IPS-18c (cell line): ENCODE measurements at regions not wholly inside any gene's neighbourhood (a gene's known extent, or its start where the extent isn't known, plus 50 kb on each side); places are given as distances from the start of the nearest gene placed in this dataset.
"Not testable (repeated sequence)": the region's sequence is repeated elsewhere in the genome, so short reads cannot be mapped to it uniquely, and the experiment has no call there.

Source experiments
- H3K4me3 ChIP-seq: 2 replicates; pipeline ENCODE4 v1.7.0; 2013; ENCODE audit warnings: low read depth, mild to moderate bottlenecking, low read length, moderate library complexity; ENCODE audit not compliant: insufficient read depth
- H3K9me3 ChIP-seq: one replicate; pipeline ENCODE4 v1.6.1; 2013; ENCODE audit warnings: mild to moderate bottlenecking, low read length, moderate library complexity; ENCODE audit not compliant: control insufficient read depth, insufficient read depth

DNA sequence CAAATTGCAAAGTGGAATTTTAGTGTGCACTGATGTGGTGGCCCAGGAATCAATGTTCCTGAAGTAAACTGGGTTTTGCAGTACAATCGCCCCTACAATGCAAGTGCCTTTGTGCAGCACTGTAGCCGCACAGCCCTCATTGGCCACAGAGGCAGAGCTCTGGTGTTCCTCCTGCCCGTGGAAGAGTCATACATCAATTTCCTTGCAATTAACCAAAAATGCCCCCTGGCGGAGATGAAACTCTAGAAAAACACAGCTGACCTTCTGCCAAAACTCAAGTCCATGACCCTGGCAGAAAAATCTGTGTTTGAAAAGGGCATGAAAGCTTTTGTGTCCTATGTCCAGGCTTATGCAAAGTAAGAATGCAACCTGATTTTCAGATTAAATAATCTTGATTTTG lies 117.9 kb upstream of the PRB2 start:
- no peak overlapping the region for H3K4me3 ChIP-seq
- H3K9me3 ChIP-seq = no peaks in the 10 kb centered on the region

DNA sequence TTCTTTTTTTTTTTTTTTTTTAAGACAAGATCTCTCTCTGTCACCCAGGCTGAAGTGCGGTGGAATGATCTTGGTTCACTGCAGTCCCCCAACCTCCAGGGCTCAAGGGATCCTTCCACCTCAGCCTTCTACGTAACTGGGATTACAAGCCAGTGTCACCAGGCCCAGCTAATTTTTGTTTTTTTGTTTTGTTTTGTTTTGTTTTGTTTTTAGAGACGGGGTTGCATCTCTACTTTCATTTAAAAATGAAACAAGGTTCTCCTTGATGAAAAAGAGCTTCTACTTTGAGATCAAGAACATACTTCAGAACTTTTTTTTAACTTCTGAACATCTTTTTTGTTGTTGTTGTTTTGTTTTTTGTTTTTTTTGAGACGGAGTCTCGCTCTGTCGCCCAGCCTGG lies 121.7 kb upstream of the PRB2 start:
- H3K4me3 ChIP-seq = no peak overlapping the region
- no peaks in the 10 kb centered on the region for H3K9me3 ChIP-seq

GRCh38 chr12:11524446-11524845 lies 125.0 kb upstream of the ETV6 start:
- no peaks in the 10 kb centered on the region for H3K9me3 ChIP-seq
- no peak overlapping the region for H3K4me3 ChIP-seq

DNA sequence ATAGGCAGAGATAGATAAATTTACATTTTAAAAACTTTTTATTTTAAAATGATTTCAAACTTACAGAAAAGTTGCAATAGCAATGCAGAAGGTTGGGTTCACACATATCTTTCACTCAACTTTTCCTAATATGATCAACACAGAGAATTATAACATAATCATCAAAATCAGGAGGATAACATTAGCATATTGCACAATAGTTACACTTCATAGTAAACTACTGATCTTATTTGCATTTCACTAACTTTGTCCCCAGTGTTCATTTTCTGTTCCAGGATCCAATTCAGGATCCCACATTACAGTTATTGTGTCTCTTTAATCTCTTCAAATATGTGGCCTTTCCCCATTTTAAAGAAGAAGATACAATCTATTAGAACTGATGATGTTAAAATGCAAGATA lies 115.4 kb upstream of the ETV6 start:
- Histone ChIP-seq H3K4me3 (no peak overlapping the region), H3K9me3 (no peaks in the 10 kb centered on the region)

GRCh38 chr12:11535127-11535526 lies 114.3 kb upstream of the ETV6 start:
- H3K9me3 ChIP-seq = no peaks in the 10 kb centered on the region
- H3K4me3 ChIP-seq = no peak overlapping the region

DNA sequence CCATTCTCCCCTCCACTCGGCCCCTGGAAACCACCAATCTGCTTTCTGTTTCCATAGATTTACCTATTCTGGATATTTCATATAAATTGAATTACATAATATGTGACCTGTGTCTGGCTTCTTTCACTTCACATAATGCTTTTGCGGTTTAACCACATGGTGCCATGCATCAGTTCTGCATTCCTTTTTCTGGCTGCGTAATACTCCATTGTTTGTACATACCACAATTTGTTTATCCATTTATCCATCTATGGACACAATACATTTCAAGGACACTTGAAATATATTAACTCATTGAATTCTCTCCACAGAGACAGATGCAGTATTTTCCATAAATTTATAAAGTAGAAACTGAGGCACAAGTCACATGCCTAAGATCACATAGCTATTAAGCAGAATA lies 110.3 kb upstream of the ETV6 start:
- H3K4me3 ChIP-seq = no peak overlapping the region
- no peaks in the 10 kb centered on the region for H3K9me3 ChIP-seq

GRCh38 chr12:11540156-11540555 lies 109.3 kb upstream of the ETV6 start:
- Histone ChIP-seq H3K9me3 (no peaks in the 10 kb centered on the region), H3K4me3 (no peak overlapping the region)

DNA sequence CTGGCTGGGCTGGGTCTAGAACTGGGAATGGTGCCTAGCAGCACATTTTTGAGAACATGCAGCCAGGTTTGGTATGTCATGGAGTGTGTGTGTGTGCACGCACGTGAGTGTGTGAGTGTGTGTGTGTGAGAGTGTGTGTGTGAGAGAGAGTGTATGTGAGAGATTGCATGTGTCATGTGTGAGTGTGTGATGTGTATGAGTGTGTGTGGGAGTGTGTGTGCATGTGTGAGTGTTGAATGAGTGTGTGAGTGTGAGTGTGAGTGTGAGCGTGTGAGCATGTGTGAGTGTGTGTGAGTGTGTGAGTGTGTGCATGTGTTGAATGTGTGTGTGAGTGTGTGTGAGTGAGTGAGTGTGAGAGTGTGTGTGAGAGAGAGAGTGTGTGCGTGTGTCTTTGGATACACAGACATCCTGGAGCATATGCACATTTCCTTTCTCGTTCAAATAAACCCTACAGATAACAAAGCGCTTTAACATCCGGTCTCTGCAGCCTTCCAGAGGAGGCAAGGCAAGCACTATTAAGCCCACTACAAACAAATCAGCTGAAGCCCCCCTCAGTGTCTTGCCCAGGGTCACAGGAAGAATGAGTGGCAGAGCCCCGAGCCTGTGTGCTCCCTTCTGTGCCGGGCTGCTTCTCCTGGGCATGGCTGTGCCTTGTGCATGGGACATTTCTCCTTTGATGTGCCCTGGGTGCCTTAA lies 108.7 kb upstream of the ETV6 start:
- Histone ChIP-seq H3K4me3 (no peak overlapping the region), H3K9me3 (no peaks in the 10 kb centered on the region)

- Histone ChIP-seq H3K9me3 (no peaks in the 10 kb centered on the region), H3K4me3 (no peak overlapping the region)
These were observed 106.9 kb upstream of the ETV6 start for GRCh38 chr12:11542599-11542998.

- Histone ChIP-seq H3K4me3 (no peak overlapping the region), H3K9me3 (no peaks in the 10 kb centered on the region)
These were observed 105.9 kb upstream of the ETV6 start for GRCh38 chr12:11543457-11544158.

DNA sequence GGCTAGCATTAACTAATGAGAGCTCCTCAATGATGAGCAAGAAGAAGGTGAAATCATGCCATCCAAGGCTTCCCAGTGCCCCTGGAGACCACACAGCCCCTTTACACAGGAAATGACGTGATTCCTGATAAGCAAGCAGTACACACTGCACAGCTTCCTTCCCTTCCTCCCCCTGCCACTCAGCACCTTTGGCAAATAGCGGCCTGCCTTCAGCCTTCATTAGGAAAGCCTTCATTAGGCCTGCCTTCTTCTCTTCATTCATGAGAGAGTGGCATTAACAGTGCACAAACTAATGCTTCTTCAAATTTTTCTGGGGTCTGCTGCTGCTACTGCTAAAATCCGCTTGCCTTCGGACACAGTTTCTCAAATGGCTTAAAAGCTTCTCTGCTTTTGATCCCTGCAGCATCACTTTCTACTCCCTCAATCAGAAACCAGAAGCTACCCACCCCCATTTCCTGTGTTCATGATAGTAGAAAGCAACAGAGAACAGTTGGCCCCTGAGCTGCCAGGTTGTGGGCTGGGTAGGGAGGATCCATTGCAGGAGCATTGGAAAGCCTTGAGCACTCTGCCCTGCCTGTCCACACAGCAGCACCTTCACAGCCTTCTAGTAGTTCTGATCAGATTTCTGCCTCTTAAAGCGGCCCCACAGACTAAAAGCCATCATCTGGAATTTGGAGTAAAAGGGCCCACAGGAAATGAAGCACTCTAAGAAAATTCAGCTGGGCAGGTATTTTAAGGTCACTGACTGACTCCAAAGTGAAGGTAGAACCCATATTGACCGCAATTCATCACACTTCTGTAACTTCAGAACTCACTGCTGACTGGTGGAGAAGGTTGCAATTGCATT lies 103.8 kb upstream of the ETV6 start:
- H3K4me3 ChIP-seq = no peak overlapping the region

GRCh38 chr12:11546582-11547270 lies 102.7 kb upstream of the ETV6 start:
- H3K9me3 ChIP-seq, H3K4me3 ChIP-seq: not testable (repeated sequence)

More for the DNA sequence above, 103.8 kb upstream of the ETV6 start:
- H3K9me3 ChIP-seq = no peaks in the 10 kb centered on the region

- H3K4me3 ChIP-seq = not testable (repeated sequence)
These were observed 102.2 kb upstream of the ETV6 start for GRCh38 chr12:11547271-11547646.

DNA sequence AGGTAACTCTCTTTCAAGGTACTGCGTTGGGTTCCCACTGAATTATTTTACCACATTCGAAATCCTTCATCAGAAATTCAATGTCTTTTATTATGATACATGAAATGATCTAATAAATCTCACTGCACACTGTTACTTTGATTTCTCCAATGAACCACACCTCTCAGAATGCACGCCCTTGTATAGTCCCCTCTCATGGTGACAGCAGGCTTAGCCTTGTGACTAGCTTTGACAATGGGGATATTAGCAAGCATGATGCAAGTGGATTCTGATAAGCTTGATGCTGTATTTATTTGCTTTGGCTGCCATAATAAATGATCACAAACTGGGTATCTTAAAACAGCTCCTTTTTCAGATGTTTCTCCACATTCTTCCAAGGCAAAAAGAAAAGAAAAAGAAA lies 100.4 kb upstream of the ETV6 start:
- H3K4me3 ChIP-seq = no peak overlapping the region
- H3K9me3 ChIP-seq = no peaks in the 10 kb centered on the region

More at GRCh38 chr12:11547271-11547646, 102.2 kb upstream of the ETV6 start:
- H3K9me3 ChIP-seq = not testable (repeated sequence)

DNA sequence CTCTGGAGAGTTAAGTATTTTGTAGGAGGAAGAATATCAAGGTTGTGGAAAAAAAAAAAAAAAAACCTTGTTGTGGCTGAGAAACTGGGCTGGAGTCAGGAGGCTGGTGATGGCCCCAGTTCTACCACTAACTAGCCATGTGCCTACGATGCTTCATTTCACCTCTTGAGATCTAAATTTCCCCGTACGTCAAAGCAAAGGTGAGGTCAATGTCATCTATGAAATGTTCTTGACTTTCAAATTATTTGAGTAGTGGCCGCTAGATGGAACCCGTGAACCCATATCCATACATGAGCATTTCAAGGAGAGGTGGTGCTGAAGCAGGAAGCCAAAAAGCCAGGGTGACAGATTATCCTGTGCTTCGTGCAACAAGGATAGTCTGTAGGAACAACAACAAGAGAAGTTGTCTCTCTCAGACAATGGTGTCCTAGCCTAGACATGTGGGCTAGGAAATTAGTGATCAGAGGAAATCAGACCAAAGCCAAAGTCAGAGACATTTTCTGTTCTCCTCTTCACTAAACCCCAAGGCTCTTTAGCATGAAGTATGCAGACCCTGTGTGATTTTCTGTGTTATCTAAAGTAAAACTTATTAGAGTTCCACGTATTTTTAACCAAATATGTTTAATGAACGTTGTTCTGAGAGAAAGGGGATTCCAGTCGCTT lies 95.5 kb upstream of the ETV6 start:
- Histone ChIP-seq H3K9me3 (no peaks in the 10 kb centered on the region), H3K4me3 (no peak overlapping the region)

DNA sequence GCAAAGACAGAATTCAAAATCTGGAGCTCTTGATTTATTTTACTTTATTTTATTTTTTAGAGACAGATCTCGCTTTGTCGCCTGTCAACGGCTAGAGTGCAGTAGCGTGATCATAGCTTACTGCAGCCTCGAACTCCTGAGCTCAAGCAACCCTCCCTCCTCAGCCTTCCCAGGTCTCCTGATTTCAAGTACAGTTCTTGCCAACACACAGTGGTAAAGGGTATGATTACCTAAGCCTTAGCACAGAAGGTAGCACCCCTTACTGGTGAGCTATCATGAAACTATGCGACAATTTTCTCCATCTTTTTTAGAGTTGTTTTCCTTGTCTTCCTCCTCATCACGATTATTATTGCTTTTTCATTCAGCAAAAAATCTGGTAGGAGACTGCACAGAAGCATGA lies 94.3 kb upstream of the ETV6 start:
- no peaks in the 10 kb centered on the region for H3K9me3 ChIP-seq
- H3K4me3 ChIP-seq = no peak overlapping the region
